Erythroblast (primary cell): ENCODE measurements at regions not wholly inside any gene's neighbourhood (a gene's known extent, or its start where the extent isn't known, plus 50 kb on each side); places are given as distances from the start of the nearest gene placed in this dataset.

Experiments
- GATA1 ChIP-seq: IDR thresholded peaks from 2 replicates; pipeline ENCODE4 v1.6.1; 2011; ENCODE audit warnings: low read depth, mild to moderate bottlenecking, control low read depth, low read length, moderate library complexity
- POLR2A ChIP-seq: IDR thresholded peaks from 2 replicates; pipeline ENCODE4 v1.6.1; 2011; ENCODE audit warnings: mild to moderate bottlenecking, low read length

DNA sequence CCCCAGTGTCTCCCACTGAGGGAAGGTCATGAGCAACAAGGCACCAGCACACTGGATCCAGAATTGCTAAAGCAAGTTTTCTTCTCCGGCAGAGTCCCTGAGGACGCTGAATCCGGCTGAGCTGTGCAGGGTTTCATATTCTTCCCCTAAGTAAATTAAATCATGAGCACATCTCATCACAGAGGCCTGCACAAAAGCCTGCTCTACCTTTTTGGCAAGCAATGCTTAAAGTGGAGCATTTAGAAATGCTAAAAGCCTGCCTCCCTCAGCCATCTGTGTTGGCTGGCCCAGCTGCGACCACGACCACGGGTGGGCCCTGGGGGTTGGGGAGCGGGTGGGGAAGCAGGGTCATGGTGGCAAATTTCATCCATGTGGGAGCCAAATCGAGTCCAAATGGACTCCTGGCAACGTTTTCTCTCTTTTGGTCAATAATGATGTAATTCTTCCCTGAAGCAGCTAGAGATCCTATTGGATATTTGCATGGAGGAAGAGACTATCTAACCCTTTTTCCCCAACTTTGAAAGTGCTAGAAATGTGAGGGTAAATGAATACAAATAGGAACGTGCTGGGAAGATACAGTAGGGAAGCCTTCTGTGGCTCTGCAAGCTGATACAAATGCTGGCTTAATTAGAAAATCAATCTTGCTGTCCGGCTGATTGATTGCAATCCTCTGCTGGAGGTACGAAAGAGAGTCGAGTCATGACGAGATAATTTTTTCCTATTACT lies 532.8 kb upstream of the TBL1XR1 start:
- TF ChIP-seq POLR2A (no peak), GATA1 (no peak)
